Astrocyte (in vitro differentiated cells and primary cell): ENCODE measurements at regions not wholly inside any gene's neighbourhood (a gene's known extent, or its start where the extent isn't known, plus 50 kb on each side); places are given as distances from the start of the nearest gene placed in this dataset.

Experiments used
- DNase-seq: peaks from one replicate; pipeline ENCODE4 v3.0.0-alpha.2; 2010; ENCODE audit warnings: low read depth
- FAIRE-seq: peaks from 2 replicates; lab custom pipeline; 2011; peaks lifted over from hg19 to GRCh38; lab: Jason Lieb, UNC
- H2AFZ ChIP-seq: 2 replicates; pipeline ENCODE4 v1.6.0; 2012; ENCODE audit warnings: low read depth, low read length, inconsistent platforms
- H3K27ac ChIP-seq: 2 replicates; pipeline ENCODE4 v1.5.1; 2011; ENCODE audit warnings: low read depth, low read length, inconsistent platforms
- H3K27me3 ChIP-seq: 2 replicates; pipeline ENCODE4 v1.6.0; 2011; ENCODE audit warnings: low read length, inconsistent platforms; ENCODE audit not compliant: insufficient read depth
- H3K36me3 ChIP-seq: 2 replicates; pipeline ENCODE4 v1.5.1; 2011; ENCODE audit warnings: low read length, inconsistent platforms; ENCODE audit not compliant: insufficient read depth
- H3K4me1 ChIP-seq: 2 replicates; pipeline ENCODE4 v1.5.1; 2011; ENCODE audit warnings: low read length, inconsistent platforms; ENCODE audit not compliant: insufficient read depth
- H3K4me2 ChIP-seq: 2 replicates; pipeline ENCODE4 v1.6.0; 2012; ENCODE audit warnings: low read length, inconsistent platforms
- H3K4me3 ChIP-seq: 2 replicates; pipeline ENCODE4 v1.5.1; 2011; ENCODE audit warnings: low read depth, mild to moderate bottlenecking, low read length, inconsistent platforms; ENCODE audit not compliant: insufficient read depth
- H3K79me2 ChIP-seq: 2 replicates; pipeline ENCODE4 v1.6.0; 2012; ENCODE audit warnings: mild to moderate bottlenecking, low read length, inconsistent platforms; ENCODE audit not compliant: insufficient read depth
- H3K9ac ChIP-seq: 2 replicates; pipeline ENCODE4 v1.6.0; 2012; ENCODE audit warnings: mild to moderate bottlenecking, low read length, inconsistent platforms
- H3K9me3 ChIP-seq: 2 replicates; pipeline ENCODE4 v1.5.1; 2012; ENCODE audit warnings: low read depth, mild to moderate bottlenecking, low read length, inconsistent platforms; ENCODE audit not compliant: insufficient read depth
- H4K20me1 ChIP-seq: 2 replicates; pipeline ENCODE4 v1.6.0; 2012; ENCODE audit warnings: low read length, inconsistent platforms; ENCODE audit not compliant: insufficient read depth
- H3K27ac Mint-ChIP-seq: one replicate; pipeline ENCODE4 v1.8.0; 2021; ENCODE audit warnings: mild to moderate bottlenecking, mixed read lengths; ENCODE audit not compliant: unreplicated experiment
- H3K27me3 Mint-ChIP-seq: one replicate; pipeline ENCODE4 v1.8.0; 2021; ENCODE audit warnings: low read depth, mixed read lengths; ENCODE audit not compliant: unreplicated experiment
- H3K36me3 Mint-ChIP-seq: one replicate; pipeline ENCODE4 v1.8.0; 2021; ENCODE audit warnings: low read depth, mixed read lengths; ENCODE audit not compliant: unreplicated experiment
- H3K4me1 Mint-ChIP-seq: one replicate; pipeline ENCODE4 v1.8.0; 2021; ENCODE audit warnings: low read depth, mixed read lengths; ENCODE audit not compliant: unreplicated experiment
- H3K4me3 Mint-ChIP-seq: one replicate; pipeline ENCODE4 v1.8.0; 2021; ENCODE audit warnings: mild to moderate bottlenecking, moderate library complexity, mixed read lengths; ENCODE audit not compliant: unreplicated experiment
- H3K9me3 Mint-ChIP-seq: one replicate; pipeline ENCODE4 v1.8.0; 2021; ENCODE audit warnings: mild to moderate bottlenecking, mixed read lengths; ENCODE audit not compliant: unreplicated experiment
- EZH2 ChIP-seq: IDR thresholded peaks from 2 replicates; pipeline ENCODE4 v1.6.1; 2012; ENCODE audit warnings: mild to moderate bottlenecking, low read length, inconsistent platforms; ENCODE audit not compliant: insufficient read depth
- TF ChIP-seq, protein P1 (sequence below): IDR thresholded peaks from 2 replicates; pipeline ENCODE4 v1.5.1; 2011; ENCODE audit warnings: low read depth, mild to moderate bottlenecking, inconsistent platforms, low read length, moderate library complexity; ENCODE audit not compliant: insufficient read depth

DNA sequence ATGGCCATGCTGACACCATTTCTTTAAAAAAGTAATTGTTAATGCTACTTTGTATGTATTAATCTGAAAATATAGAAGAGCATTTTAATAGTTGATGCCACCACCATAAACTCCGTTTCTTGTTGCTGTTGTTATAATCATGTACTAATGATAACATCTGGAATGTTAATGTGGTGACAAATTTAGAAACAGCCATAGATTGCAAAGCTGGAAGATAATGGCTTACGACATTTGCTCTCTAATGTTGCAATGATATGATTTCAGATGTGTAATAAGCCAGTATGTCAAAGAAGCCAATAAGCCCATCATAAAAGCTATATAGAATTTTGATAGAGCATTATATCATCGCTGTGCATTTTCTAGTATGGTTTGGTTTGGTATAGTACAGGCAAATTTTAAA lies 579.4 kb upstream of the ZFP42 start:
- Histone ChIP-seq H3K79me2 (no peaks in the 10 kb centered on the region), H2AFZ (no peak overlapping the region), H3K9me3 (no peaks in the 10 kb centered on the region), H3K27me3 (no peaks in the 10 kb centered on the region), H3K27ac (no peak overlapping the region), H3K36me3 (no peaks in the 10 kb centered on the region), H3K4me3 (no peak overlapping the region), H3K4me1 (no peaks in the 10 kb centered on the region), H4K20me1 (no peaks in the 10 kb centered on the region), H3K9ac (no peak overlapping the region), H3K4me2 (no peak overlapping the region)
- H3K4me1 Mint-ChIP-seq, result no peaks in the 10 kb centered on the region
- H3K27me3 Mint-ChIP-seq, result no peaks in the 10 kb centered on the region
- H3K27ac Mint-ChIP-seq, result no peak overlapping the region
- no peak for DNase-seq
- H3K9me3 Mint-ChIP-seq, result no peaks in the 10 kb centered on the region
- no peak overlapping the region for H3K4me3 Mint-ChIP-seq
- peaks cover 2% of the 10 kb centered on the region for H3K36me3 Mint-ChIP-seq
- FAIRE-seq, result no peak
- TF ChIP-seq EZH2, result no peak
- TF ChIP-seq, protein P1, sequence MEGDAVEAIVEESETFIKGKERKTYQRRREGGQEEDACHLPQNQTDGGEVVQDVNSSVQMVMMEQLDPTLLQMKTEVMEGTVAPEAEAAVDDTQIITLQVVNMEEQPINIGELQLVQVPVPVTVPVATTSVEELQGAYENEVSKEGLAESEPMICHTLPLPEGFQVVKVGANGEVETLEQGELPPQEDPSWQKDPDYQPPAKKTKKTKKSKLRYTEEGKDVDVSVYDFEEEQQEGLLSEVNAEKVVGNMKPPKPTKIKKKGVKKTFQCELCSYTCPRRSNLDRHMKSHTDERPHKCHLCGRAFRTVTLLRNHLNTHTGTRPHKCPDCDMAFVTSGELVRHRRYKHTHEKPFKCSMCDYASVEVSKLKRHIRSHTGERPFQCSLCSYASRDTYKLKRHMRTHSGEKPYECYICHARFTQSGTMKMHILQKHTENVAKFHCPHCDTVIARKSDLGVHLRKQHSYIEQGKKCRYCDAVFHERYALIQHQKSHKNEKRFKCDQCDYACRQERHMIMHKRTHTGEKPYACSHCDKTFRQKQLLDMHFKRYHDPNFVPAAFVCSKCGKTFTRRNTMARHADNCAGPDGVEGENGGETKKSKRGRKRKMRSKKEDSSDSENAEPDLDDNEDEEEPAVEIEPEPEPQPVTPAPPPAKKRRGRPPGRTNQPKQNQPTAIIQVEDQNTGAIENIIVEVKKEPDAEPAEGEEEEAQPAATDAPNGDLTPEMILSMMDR, result no peak

DNA sequence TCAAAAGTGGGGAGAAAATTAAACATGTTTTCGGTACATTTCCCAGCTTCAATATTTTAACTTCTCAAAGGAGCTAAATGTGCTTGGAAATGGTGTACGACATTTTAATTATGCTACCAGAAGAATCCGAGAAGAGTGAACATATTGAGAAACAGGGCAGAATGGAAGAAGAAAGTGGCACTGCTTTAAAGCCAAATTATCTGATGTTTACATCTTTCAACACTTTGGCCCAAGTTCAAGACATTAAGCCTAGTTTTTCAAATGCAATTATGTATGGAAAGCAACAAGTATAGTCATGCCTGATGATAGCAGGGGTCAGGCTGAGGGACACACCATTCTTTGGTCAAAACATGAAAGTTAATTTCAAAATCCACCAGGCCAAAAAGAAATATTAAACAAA lies 577.9 kb upstream of the ZFP42 start:
- Histone ChIP-seq H3K27ac (no peak overlapping the region), H3K4me1 (no peaks in the 10 kb centered on the region), H3K9ac (no peak overlapping the region), H3K79me2 (no peaks in the 10 kb centered on the region), H3K4me3 (no peak overlapping the region), H2AFZ (no peak overlapping the region), H3K4me2 (no peak overlapping the region), H4K20me1 (no peaks in the 10 kb centered on the region), H3K9me3 (no peaks in the 10 kb centered on the region), H3K36me3 (no peaks in the 10 kb centered on the region), H3K27me3 (no peaks in the 10 kb centered on the region)
- no peak for DNase-seq
- TF ChIP-seq, protein P1, result no peak
- TF ChIP-seq EZH2, result no peak
- no peak for FAIRE-seq
- no peak overlapping the region for H3K27ac Mint-ChIP-seq
- H3K9me3 Mint-ChIP-seq, result no peaks in the 10 kb centered on the region
- peaks cover 2% of the 10 kb centered on the region for H3K36me3 Mint-ChIP-seq
- H3K4me3 Mint-ChIP-seq, result no peak overlapping the region
- H3K4me1 Mint-ChIP-seq, result peaks cover 2% of the 10 kb centered on the region
- no peaks in the 10 kb centered on the region for H3K27me3 Mint-ChIP-seq

DNA sequence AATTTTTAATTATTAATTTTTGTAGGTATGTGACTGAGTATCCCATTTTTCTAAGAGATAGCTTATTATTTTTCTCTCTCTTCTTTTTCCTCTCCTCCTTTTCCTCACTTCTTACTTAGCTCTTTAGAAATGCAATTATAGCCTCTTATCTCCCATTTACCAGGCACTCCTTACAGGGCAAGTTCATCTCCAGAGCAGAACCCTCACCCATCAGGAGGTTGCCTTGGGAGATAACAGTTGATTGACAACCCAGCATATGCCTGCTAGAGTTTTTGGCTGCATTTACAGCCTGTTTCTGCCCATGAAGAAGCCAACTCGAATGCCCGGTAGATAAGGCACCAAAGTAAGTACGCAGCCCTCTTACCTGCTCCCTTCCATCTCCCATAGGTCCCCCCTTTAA lies 572.9 kb upstream of the ZFP42 start:
- H3K27ac ChIP-seq, result no peak overlapping the region
- H4K20me1 ChIP-seq, result no peaks in the 10 kb centered on the region
- Mint-ChIP-seq H3K4me3 (no peak overlapping the region), H3K4me1 (peaks cover 5% of the 10 kb centered on the region), H3K27me3 (no peaks in the 10 kb centered on the region), H3K36me3 (peaks cover 5% of the 10 kb centered on the region), H3K27ac (no peak overlapping the region), H3K9me3 (peaks cover 3% of the 10 kb centered on the region)
- no peaks in the 10 kb centered on the region for H3K9me3 ChIP-seq
- H3K4me2 ChIP-seq, result no peak overlapping the region
- H3K36me3 ChIP-seq, result no peaks in the 10 kb centered on the region
- DNase-seq (no peak), FAIRE-seq (no peak)
- H3K27me3 ChIP-seq, result no peaks in the 10 kb centered on the region
- H3K9ac ChIP-seq, result no peak overlapping the region
- H3K79me2 ChIP-seq, result no peaks in the 10 kb centered on the region
- H3K4me3 ChIP-seq, result no peak overlapping the region
- no peak for TF ChIP-seq EZH2
- TF ChIP-seq, protein P1, result no peak
- H2AFZ ChIP-seq, result no peak overlapping the region
- no peaks in the 10 kb centered on the region for H3K4me1 ChIP-seq
